ENCODE measurements at regions not wholly inside any gene's neighbourhood (a gene's known extent, or its start where the extent isn't known, plus 50 kb on each side); places are given as distances from the start of the nearest gene placed in this dataset.

DNA sequence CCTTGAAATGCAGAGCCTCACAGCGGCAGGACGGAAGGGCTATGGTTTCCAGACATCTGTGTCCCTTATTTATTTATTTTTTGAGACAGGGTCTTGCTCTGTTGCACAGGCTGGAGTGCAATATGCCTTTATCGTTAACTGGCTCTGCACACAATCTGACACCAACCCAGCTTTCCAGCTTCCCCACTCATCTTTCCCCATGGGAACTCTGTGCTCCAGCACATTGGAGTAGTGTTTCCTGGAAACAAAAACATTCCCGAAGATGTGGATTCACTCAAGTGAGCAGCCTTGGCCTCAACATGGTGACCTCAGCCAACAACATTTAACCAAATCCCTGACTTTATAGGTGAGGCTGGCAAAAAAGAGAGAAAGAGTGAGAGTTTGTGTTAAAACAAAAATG lies 307.1 kb downstream of the TMEM114 start:
- TF ChIP-seq, protein P1, sequence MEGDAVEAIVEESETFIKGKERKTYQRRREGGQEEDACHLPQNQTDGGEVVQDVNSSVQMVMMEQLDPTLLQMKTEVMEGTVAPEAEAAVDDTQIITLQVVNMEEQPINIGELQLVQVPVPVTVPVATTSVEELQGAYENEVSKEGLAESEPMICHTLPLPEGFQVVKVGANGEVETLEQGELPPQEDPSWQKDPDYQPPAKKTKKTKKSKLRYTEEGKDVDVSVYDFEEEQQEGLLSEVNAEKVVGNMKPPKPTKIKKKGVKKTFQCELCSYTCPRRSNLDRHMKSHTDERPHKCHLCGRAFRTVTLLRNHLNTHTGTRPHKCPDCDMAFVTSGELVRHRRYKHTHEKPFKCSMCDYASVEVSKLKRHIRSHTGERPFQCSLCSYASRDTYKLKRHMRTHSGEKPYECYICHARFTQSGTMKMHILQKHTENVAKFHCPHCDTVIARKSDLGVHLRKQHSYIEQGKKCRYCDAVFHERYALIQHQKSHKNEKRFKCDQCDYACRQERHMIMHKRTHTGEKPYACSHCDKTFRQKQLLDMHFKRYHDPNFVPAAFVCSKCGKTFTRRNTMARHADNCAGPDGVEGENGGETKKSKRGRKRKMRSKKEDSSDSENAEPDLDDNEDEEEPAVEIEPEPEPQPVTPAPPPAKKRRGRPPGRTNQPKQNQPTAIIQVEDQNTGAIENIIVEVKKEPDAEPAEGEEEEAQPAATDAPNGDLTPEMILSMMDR (IDR thresholded peaks at IDR 0.05) = no peak
- no peak for TF ChIP-seq POLR2A (IDR thresholded peaks at IDR 0.05)
- TF ChIP-seq POLR2AphosphoS5 (IDR thresholded peaks at IDR 0.05) = no peak
